ENCODE measurements at regions not wholly inside any gene's neighbourhood (a gene's known extent, or its start where the extent isn't known, plus 50 kb on each side); places are given as distances from the start of the nearest gene placed in this dataset.
"Not testable (repeated sequence)": the region's sequence is repeated elsewhere in the genome, so short reads cannot be mapped to it uniquely, and the experiment has no call there.

DNA sequence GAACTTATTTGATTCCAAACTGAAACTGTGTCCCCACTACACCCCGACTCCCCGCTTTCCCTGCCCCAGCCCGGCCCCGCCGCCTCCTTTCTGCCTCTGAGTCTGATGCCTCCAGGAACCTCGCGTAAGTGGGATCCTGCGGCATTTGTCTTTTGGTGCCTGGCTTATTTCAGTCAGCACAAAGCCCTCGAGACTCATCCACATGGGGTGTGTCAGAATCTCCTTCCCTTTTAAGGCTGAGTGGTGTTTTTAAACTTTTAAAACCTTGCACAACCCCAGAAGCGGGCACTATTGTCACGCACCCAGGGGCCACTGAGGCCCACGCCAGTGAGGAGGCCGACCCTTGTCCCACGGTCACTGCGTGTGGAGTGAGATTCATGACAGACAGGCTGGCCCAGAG lies 206.9 kb downstream of the NPIPB11 start:
- DNase-seq (ENCODE audit: low read depth), result not testable (repeated sequence)

DNA sequence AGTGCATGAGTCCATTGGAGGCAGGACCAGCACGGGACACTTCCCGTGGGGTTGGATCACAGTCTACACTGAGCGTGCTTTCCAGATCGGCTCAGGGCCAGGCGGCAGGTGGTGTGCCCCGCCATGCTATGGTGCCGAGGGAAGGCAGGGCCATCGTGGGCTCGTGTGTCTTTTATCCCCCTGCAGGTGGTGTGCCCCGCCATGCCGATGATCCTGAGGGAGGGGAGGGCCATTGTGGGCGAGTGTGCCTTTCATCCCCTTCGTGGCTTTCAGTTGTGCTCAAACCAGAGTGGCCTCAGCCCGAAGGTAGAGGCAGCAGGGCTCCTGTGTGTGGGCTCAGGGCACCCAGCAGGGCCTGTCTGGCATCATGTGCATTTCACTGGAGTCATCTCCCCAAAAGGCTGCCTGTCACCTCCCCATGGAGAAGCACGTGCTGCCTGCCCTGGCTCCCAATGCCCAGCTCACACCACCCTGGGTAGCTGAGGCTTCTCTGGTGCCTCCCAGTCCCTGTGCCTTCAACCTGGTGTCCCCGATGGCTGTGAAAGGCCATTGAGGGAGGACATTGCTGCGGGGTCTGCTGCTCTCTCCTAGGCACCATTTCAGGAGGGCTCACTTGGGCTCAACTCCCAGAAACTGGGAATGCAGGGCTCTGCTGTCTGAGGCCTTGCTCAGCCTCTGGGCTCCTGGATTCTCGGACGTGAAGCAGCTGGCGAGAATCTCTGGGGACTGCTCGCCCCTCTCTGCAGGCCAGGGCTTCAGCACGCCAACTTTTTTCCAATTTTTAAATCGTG lies 207.6 kb downstream of the NPIPB11 start:
- no peak for DNase-seq (ENCODE audit: low read depth)

DNA sequence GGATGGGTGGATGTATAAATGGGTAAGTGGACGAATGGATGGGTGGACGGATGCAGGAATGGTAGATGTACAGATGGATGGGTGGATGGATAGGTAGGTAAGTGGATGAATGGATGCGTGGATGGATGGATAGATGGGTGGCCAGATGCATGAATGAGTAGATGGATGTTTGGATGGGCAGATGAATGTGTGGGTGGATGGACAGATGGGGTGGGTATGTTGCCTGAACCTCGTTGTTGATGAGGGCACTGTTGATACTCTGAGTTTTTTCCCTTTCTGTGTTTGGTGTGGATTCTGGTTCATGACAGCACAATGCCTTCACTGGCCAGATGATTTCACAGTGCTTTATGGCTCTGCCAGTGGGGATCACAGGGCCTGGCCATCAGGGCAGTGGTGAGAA lies 208.3 kb downstream of the NPIPB11 start:
- no peak for DNase-seq (ENCODE audit: low read depth)

DNA sequence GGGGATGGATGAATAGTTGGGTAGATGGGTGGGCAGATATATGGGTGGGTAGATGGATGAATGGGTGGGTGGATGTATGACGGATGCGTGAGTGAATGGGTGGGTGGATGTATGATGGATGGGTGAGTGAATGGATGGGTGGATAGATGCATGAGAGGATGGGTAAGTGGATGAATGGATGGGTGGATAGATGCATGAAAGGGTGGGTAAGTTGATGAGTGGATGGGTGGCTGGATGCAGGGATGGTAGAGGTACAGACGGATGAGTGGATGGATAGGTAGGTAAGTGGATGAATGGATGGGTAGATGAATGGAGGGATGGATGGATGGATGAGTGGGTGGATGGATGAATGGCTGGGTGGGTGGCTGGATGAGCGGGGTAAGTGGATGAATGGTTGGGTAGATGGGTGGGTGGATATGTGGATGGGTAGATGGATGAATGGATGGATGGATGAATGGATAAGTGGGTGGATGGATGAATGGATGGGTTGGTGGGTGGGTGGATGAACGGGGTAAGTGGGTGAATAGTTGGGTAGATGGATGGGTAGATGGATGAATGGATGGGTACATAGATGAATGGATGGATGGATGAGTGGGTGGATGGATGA lies 208.9 kb downstream of the NPIPB11 start:
- not testable (repeated sequence) for DNase-seq (ENCODE audit: low read depth)

DNA sequence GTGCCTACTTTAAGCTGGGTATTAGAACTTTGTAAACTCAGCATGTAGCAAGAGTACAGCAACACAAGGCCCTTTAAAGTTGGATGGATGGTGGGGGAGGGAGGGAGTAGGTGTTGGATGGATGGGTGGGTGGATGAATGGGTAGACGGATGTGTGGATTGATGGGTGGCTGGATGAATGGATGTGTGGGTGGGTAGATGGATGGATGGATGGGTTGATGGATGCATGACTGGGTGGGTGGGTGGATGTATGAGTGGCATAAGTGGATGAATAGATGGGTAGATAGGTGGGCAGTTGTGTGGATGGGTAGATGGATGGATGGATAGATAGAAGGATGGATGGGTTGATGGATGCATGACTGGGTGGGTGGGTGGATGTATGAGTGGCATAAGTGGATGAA lies 209.8 kb downstream of the NPIPB11 start:
- not testable (repeated sequence) for DNase-seq (ENCODE audit: low read depth)

DNA sequence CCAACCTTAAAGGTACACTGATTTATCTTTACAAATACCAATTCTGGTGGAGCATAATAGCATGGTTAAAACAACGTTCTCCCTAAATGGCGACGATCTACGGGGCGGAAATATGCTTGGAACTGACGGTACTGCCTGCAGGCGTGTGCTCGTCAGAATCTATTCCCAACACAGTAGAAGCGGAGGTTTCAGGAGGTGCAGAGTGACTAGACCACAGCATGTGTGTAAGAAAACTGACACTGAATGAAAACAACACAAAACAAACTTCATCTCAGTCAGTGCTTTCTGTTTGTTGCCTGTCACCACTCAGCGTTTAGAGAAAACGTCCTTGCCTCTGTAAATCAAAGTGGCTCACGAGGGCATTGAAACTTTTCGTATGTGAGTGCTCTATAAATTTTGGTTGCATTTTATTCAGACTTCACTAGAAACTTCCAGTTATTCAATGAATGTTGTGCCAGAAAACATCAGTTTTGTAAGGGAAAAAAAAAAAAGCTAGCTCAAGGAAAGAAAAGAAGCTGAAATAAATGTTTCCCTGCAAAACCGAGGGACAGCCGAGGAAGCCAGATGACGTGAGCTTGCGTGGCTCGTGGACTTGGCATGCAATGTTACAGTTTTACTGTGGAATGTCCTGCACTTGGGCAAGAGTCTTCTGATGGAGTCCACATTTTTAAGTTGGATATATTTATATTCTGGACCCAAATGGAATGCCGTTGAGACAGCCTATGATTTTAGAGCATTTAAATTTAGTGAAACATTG lies 210.4 kb downstream of the LAT start:
- DNase-seq (ENCODE audit: low read depth), result not testable (repeated sequence)

DNA sequence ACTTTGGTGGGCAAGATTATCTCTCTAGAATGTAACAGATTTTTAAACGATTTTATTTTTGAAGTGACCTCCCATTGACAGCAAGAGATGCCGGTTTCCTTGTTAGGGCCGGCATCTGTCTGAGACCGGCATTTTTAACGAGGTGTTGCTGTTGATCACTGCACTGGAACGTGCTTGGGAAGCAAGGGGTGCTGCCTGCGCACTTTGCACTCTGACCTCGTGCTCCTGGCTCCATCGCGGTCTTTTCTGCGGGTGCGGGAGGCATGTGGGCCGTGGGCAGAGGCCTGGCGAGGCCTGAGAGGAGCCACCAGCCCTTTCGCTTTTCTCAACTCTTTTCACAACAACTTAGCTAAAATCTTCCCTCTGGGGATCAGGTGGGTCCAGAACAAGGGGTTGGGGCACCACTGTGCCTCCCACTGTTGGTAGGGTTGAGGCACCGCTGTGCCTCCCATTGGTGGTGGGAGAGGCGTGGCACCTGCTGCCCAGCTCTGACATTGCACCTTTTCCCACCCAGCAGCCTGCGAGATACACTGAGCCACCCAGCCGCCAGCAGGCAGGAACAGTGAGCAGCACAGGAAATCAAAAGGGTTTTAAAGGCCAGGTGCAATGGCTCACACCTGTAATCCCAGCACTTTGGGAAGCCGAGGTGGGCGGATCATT lies 209.5 kb downstream of the LAT start:
- not testable (repeated sequence) for DNase-seq (ENCODE audit: low read depth)

DNA sequence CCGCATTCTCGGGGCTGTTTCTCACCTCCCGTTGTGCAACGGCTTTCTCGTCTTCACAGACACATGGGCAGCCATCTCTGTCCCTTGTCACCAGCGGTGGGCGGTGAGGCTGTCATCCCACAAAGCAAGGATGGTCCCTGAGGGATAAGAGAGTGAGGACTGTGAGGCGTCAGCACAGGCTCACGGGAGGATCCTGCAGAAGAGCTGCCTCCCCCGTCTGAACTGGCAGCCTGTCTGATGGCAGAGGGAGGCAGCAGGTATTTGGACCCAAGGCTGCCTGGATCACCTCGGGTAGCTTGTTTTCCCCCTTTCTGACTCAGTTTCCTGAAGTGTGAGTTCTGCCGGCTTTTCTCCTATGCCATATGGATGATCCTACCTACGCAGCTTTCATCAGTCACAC lies 208.8 kb downstream of the LAT start:
- not testable (repeated sequence) for DNase-seq (ENCODE audit: low read depth)

DNA sequence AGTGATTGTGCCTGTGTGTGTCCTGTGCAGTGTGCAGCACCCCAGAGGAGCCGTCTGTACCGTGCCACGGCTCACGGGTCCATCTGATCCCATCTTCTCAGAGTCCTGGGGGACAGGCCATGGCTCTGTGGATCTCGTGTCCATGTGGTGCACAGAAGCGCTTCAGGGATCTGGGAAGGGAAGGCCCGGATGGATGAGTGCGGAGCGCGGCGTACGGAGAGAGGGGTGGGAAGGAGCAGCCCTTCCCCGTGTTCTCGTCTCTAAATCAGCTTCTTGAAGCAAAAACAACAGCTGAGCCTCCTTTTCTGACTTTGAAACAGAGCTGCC lies 208.4 kb downstream of the LAT start:
- not testable (repeated sequence) for DNase-seq (ENCODE audit: low read depth)

DNA sequence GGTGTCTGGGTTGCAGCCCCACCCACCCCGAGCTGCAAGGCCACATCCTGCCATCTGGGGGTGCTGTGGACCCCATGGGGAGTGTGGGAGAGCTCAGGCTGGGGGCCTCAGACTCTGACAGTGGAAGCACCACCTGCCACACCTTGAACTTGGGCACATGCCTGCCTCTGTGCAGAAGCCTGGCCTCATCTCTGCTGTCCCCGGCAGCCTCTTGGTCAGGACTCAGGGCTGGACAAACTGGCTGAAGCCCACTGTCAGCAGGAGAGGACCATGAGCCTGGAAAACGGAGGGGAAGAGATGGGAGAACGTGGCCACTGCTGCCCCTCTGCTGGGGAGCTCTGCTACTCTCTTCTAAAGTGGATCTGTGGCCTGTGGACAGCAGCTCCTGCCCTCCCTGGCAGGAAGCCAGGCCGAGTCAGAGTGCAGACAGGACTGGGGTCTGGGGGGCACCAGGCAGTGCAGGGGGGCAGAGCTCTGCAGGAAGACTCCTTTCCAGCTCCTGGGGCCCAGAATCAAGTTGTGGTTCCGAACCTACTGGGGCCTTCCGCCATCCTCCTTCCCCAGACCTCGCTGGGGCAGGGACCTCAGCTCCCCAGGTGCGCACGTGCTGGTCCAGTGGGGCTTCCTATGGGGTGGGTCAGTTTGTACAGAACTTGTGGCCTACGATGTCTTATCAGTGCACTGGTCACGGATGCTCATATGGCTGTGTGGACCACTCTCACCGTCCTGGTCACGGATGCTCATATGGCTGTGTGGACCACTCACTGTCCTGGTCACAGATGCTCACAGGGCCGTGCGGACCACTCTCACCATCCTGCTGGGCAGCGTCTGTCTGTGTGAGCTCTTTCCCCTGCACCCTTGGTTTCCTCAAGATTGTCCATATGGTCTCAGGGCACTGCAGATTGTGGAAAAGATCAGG lies 207.7 kb downstream of the LAT start:
- DNase-seq (ENCODE audit: low read depth), result no peak

DNA sequence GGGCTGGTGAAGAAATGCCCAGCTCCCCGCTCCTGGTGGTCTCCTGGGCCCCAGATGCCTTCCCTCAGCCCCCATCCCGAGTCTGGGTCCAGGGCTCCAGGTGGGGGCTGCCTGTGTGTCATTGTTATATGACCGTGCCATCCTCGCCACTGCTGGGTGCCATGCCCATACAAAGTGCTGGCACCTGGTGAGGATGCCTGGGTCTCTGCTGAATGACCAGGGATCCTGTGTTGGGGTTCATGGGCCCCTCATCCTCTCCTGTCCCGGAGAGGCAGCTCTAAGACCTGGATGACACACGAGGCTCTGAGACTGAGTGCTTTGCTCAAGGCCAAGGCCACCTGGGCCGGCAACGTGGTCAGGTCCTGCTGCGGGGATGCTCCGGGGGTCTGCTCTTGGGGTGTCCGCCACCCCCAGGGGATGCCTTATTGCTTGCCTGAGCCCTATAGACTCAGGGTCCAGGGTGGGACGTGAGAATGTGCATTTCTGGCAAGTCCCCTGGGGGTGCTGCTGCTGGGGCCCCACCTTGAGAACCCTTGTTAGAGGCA lies 206.9 kb downstream of the LAT start:
- DNase-seq (ENCODE audit: low read depth), result not testable (repeated sequence)

DNA sequence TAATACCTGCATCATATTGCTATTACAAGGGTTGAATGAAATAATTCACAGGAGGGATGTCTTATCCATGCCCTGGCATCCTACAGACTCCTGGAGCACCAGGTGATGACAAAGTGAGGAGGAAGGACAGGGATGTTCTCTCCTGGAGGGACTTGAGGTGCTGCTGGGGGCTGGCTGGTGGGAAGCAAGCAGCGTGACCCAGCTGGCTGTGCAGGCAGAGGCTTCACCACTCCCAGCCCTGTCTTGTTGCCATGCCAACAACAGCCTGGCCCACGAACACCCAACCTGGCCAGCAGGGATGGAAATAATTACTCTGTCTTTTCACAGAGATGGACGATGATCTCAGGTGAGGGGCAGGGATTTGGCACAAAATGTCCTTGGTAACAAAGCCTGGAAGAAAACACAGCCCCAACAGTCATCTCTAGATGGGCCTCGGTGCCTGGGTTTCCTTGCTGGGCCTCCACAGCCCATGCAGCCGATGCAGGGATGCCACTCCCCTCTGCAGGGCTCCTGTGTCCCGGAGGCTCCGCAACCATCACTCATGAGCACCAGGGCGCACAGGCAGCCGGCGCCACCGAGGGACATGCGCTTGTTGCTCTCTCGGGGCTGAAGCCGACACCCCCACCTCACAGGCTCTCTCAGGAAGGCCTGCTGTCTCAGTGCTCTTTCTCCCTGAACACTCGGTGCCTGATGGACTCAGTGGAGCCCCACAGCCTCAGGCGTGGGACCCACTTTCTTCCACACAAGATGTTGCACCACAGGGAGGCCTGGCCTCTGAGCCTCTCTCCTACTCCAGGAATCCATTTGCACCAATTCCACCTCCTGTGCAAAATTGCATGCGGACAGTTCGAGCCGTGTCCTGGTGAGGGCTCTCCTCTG lies 205.9 kb downstream of the LAT start:
- not testable (repeated sequence) for DNase-seq (ENCODE audit: low read depth)

DNA sequence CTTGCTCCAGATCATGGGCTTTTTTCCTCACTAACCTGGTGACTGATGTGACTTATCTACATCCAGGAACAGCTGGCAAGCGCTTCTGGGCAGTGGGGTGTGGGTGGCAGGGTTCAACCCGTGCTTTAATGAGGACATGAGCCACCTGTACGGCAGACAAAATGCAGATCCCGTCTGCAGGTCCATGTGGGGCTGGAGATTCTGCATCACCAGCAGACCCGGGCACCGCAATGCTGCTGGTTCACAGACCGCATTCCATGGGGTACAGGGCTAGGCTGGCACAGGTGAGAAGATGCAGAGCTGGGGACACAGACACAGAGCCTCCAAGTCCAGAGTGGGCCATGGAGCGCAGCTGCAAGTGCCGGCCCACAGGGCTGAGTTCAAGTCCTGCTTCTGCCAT lies 204.0 kb downstream of the LAT start:
- not testable (repeated sequence) for DNase-seq (ENCODE audit: low read depth)

DNA sequence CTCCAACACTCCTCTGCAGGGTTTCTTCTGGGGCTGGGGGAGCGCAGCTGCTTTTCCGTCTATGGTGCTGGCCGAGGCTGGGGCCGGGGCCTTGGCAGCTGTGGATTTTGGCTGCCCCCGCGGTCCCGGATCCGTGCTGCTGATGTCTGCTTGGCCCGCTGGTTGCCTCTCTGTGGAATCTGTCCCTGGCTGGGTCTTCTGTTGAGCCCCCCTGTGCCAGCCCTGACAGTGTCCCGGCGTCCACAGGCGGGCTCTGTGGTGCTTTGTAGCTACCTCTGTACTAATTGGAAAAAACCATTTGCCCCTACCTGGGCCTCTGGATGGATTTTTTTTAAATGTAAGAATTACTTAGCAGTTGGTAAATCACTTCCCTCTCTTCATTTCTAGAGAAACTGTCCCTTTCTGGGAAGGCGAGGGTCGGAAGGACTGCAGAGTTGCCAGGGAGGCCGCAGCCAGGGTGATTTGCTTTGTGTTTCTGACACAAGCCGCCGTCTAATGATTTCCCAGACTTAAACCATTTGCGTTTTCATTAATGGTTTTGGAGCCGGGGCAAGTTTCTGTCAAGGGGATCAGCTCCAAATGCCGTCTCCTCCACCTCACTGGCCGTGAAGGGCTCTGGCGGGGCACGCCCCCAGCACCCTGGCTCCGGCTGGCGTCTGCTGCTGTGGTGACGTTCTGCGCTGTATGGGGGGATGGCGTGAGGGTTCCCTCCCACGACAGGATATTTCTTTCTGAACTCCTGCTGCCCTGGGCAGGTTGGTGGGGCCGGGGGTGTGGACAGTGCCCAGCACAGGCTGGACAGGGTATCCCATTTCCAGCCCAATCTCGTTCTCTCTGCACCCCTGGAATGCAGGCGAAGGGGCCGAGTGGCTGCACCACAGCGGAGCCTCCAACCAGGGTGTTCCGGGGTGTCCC lies 201.7 kb downstream of the LAT start:
- DNase-seq (ENCODE audit: low read depth), result not testable (repeated sequence)

DNA sequence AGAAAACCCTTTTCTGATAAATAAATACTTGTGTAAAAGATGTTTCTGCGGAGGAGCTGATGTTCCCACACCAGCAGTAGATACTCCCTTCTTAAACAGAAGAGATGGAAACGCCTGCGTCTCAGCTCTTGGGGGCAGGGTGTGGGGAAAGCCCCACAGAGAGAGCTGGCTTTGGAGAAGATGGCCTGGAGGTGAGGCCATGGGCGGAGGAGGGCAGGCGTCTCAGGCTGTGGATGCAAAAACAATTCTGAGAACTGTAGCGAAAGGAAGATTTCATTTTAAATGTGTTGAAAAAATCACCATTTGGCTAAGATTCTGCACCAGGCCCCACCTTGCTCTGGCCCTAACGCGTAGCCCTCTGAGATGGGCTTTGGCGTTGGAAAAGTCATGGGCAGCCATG lies 201.0 kb downstream of the LAT start:
- DNase-seq (ENCODE audit: low read depth), result not testable (repeated sequence)

DNA sequence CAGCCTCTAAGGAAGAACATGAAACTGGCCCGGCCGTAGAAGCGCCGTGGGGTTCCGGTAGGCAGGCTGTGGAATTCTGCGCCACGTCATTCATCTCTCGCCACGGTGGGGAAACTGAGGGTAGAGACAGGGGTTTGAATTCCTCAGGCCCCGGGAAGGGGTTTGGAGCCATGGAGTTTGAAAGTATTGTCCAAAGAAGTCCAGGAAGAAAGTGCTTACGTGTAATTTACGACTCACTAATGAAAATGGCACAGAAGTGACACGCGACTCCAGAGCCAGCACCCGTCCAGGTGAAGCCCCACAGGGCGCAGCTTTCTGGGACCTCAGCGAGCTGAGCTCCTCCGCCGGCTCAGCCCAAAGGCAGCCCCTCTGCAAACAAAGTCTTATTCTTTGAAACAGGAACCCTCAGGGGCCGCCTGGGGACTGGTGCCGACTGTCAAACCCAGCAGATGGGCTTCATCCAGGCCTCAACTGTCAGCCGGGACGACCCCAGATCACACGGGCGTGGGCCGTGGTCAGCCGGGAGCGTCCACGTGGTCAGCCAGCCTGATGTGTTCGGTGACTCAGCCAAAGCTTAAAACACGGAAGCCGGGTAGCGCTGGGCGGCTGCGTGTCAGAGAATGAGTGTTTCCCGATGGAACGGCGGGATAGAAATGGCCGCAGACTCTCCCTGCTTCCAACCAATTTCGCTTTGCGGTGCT lies 200.0 kb downstream of the LAT start:
- not testable (repeated sequence) for DNase-seq (ENCODE audit: low read depth)

DNA sequence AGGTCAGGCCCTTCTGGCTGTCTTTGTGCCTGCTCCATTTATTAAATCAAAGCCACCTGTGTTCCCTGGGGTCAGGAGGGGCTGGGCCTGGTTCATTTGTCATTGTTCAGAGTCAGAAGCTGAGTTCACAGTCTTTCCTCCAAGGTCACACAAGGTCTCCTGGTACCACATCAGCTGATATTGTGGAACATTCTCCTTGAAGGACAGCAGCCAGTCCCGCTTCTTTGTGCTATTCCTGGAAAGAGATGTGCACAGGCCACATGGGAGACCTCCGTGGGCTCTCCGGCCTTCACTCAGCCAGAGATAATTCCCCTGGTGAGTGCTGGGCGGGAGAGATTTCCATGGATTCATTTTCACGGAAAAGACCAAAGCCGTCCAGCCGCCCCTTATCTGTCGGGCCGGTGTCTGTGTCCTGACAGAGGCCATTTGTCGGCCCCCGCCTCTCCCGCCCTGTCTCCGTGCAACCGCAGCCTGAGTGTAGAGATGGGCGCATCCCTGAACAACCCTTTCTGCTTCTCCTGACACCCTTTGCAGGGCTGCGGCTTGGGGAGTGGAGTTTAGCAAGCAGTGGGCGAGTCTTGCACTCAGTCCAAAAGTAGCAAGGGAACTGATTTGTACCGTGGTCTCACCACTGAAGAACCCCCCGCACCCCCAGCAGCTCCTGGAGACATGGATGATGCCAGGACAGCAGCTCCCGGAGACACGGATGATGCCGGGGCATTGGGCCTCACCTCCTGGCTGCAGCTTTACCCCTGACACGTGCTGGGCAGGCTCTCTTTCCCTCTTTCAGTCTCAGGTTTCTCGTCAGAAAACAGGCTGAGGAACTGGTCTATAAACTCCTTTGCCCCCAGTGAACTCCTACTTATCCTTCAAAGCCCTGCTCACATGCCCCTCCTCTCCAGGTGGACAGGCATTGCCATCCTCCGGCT lies 198.4 kb downstream of the LAT start:
- not testable (repeated sequence) for DNase-seq (ENCODE audit: low read depth)

All from activated T-cell treated with anti-CD3 and anti-CD28 coated beads for 48 hours (primary cell).